ENCODE measurements at regions not wholly inside any gene's neighbourhood (a gene's known extent, or its start where the extent isn't known, plus 50 kb on each side); places are given as distances from the start of the nearest gene placed in this dataset.

- no peak overlapping the region for H3K27ac Mint-ChIP-seq
- H3K9me3 Mint-ChIP-seq, result no peaks in the 10 kb centered on the region
- no peak for TF ChIP-seq CTCF (IDR thresholded peaks at IDR 0.05; ENCODE audit: unreplicated experiment in 3 of 3)
- no peaks in the 10 kb centered on the region for H3K27me3 Mint-ChIP-seq (ENCODE audit: low read depth)
- no peaks in the 10 kb centered on the region for H3K4me1 Mint-ChIP-seq
- no peak overlapping the region for H3K4me3 Mint-ChIP-seq
- no peaks in the 10 kb centered on the region for H3K36me3 Mint-ChIP-seq (ENCODE audit: low read depth)
Observed at GRCh38 chr3:182124187-182124586, 412.5 kb downstream of the SOX2 start.

GRCh38 chr3:182124716-182125115, 413.0 kb downstream of the SOX2 start:
- Mint-ChIP-seq H3K27ac (no peak overlapping the region), H3K4me3 (no peak overlapping the region), H3K4me1 (no peaks in the 10 kb centered on the region), H3K9me3 (no peaks in the 10 kb centered on the region), H3K36me3 (ENCODE audit: low read depth) (no peaks in the 10 kb centered on the region), H3K27me3 (ENCODE audit: low read depth) (no peaks in the 10 kb centered on the region)
- no peak for TF ChIP-seq CTCF (IDR thresholded peaks at IDR 0.05; ENCODE audit: unreplicated experiment in 3 of 3)

- TF ChIP-seq CTCF (IDR thresholded peaks at IDR 0.05; ENCODE audit: unreplicated experiment in 3 of 3), result no peak
- no peaks in the 10 kb centered on the region for H3K9me3 Mint-ChIP-seq
Observed at GRCh38 chr3:182129740-182130139, 418.0 kb downstream of the SOX2 start.

GRCh38 chr3:182133752-182134151, 422.0 kb downstream of the SOX2 start:
- H3K9me3 Mint-ChIP-seq, result no peaks in the 10 kb centered on the region
- no peak for TF ChIP-seq CTCF (IDR thresholded peaks at IDR 0.05; ENCODE audit: unreplicated experiment in 3 of 3)

More at GRCh38 chr3:182129740-182130139, 418.0 kb downstream of the SOX2 start:
- no peaks in the 10 kb centered on the region for H3K4me1 Mint-ChIP-seq
- no peaks in the 10 kb centered on the region for H3K36me3 Mint-ChIP-seq (ENCODE audit: low read depth)
- no peak overlapping the region for H3K27ac Mint-ChIP-seq
- H3K4me3 Mint-ChIP-seq, result no peak overlapping the region
- H3K27me3 Mint-ChIP-seq (ENCODE audit: low read depth), result no peaks in the 10 kb centered on the region

GRCh38 chr3:182135056-182135455, 423.3 kb downstream of the SOX2 start:
- Mint-ChIP-seq H3K4me1 (no peaks in the 10 kb centered on the region), H3K4me3 (no peak overlapping the region), H3K9me3 (no peaks in the 10 kb centered on the region), H3K36me3 (ENCODE audit: low read depth) (no peaks in the 10 kb centered on the region), H3K27ac (peak overlapping the region in 1 of 3 experiments; percentile 78), H3K27me3 (ENCODE audit: low read depth) (no peaks in the 10 kb centered on the region)
- no peak for TF ChIP-seq CTCF (IDR thresholded peaks at IDR 0.05; ENCODE audit: unreplicated experiment in 3 of 3)

More at GRCh38 chr3:182133752-182134151, 422.0 kb downstream of the SOX2 start:
- no peaks in the 10 kb centered on the region for H3K4me1 Mint-ChIP-seq
- H3K4me3 Mint-ChIP-seq, result no peak overlapping the region
- peak overlapping the region in 1 of 3 experiments; percentile 22 for H3K27ac Mint-ChIP-seq
- H3K36me3 Mint-ChIP-seq (ENCODE audit: low read depth), result no peaks in the 10 kb centered on the region
- no peaks in the 10 kb centered on the region for H3K27me3 Mint-ChIP-seq (ENCODE audit: low read depth)
